H1 (cell line): ENCODE measurements at regions not wholly inside any gene's neighbourhood (a gene's known extent, or its start where the extent isn't known, plus 50 kb on each side); places are given as distances from the start of the nearest gene placed in this dataset.

Experiments
- CTCF ChIA-PET: fragments of 300-600 bp; sonication (Branson Sonifier 250); formaldehyde crosslinking; loops from one replicate; lab custom pipeline; 2021; ENCODE audit not compliant: partially characterized antibody; lab: Charles Lee
- POLR2A ChIA-PET: fragments of 300-600 bp; sonication (Branson Sonifier 250); formaldehyde crosslinking; loops from one replicate; lab custom pipeline; 2021; ENCODE audit warnings: inconsistent platforms; ENCODE audit not compliant: partially characterized antibody; lab: Charles Lee
- DNase-seq, 2 experiments: peaks; one replicate each; pipeline versions ENCODE4 v3.0.0 to v3.0.0-alpha.2; 2010 to 2022; ENCODE audit warnings: low spot score in 2 of 2, low read depth in 1 of 2, mixed read lengths in 1 of 2
- FAIRE-seq: peaks from 2 replicates; lab custom pipeline; 2011; peaks lifted over from hg19 to GRCh38; lab: Jason Lieb, UNC
- H2AFZ ChIP-seq: 2 replicates; pipeline ENCODE4 v1.8.1; 2012; ENCODE audit warnings: low read length, inconsistent platforms
- H2AK5ac ChIP-seq: 2 replicates; pipeline ENCODE4 v1.6.1; 2013; ENCODE audit warnings: low read depth, low read length
- H2BK120ac ChIP-seq: replicated peaks from 2 replicates; pipeline ENCODE3; 2013; ENCODE audit warnings: low read depth, low read length, inconsistent platforms
- H2BK12ac ChIP-seq: 2 replicates; pipeline ENCODE4 v1.6.1; 2013; ENCODE audit warnings: low read depth, low read length
- H2BK15ac ChIP-seq: 2 replicates; pipeline ENCODE4 v1.6.1; 2013; ENCODE audit warnings: low read length
- H2BK20ac ChIP-seq: 2 replicates; pipeline ENCODE4 v1.6.1; 2013; ENCODE audit warnings: low read length
- H2BK5ac ChIP-seq: 2 replicates; pipeline ENCODE4 v1.6.1; 2013; ENCODE audit warnings: low read depth, low read length
- H3K14ac ChIP-seq: 2 replicates; pipeline ENCODE4 v1.6.1; 2013; ENCODE audit warnings: inconsistent platforms; ENCODE audit not compliant: insufficient read length
- H3K18ac ChIP-seq: 2 replicates; pipeline ENCODE4 v1.6.1; 2013; ENCODE audit warnings: low read length; ENCODE audit errors: extremely low read depth
- H3K23ac ChIP-seq: 2 replicates; pipeline ENCODE4 v1.6.1; 2013; ENCODE audit warnings: inconsistent platforms; ENCODE audit not compliant: insufficient read length
- H3K23me2 ChIP-seq: 2 replicates; pipeline ENCODE4 v1.6.1; 2013; ENCODE audit warnings: low read depth, low read length
- H3K27ac ChIP-seq: 2 replicates; pipeline ENCODE4 v1.6.1; 2011; ENCODE audit warnings: low read depth, low read length, inconsistent platforms
- H3K27me3 ChIP-seq, 4 experiments: replicated peaks in 1 of 4; 1 replicate in 1 of 4; 2 replicates in 3 of 4; pipeline versions ENCODE4 v1.6.1 to v1.8.1; 2011 to 2013; ENCODE audit warnings: low read length in 3 of 4, mild to moderate bottlenecking in 3 of 4, inconsistent platforms in 2 of 4, mixed read lengths in 2 of 4, moderate library complexity in 1 of 4; ENCODE audit not compliant: control insufficient read depth in 3 of 4, insufficient read depth in 3 of 4; ENCODE audit errors: extremely low read depth in 1 of 4
- H3K36me3 ChIP-seq, 4 experiments: 2 replicates each; pipeline versions ENCODE4 v1.6.1 to v1.8.1; 2011 to 2013; ENCODE audit warnings: mild to moderate bottlenecking in 4 of 4, low read length in 3 of 4, moderate library complexity in 2 of 4, control low read depth in 1 of 4, inconsistent platforms in 1 of 4; ENCODE audit not compliant: insufficient read depth in 4 of 4, control insufficient read depth in 2 of 4
- H3K4ac ChIP-seq: replicated peaks from 2 replicates; pipeline ENCODE3; 2013; ENCODE audit warnings: low read length, low read depth, mixed read lengths, inconsistent platforms; ENCODE audit not compliant: insufficient read length
- H3K4me1 ChIP-seq, 4 experiments: replicated peaks in 1 of 4; 1 replicate in 1 of 4; 2 replicates in 3 of 4; pipeline versions ENCODE4 v1.6.1 to v1.8.1; 2011 to 2013; ENCODE audit warnings: low read length in 3 of 4, inconsistent platforms in 2 of 4, mixed read lengths in 1 of 4; ENCODE audit not compliant: insufficient read depth in 4 of 4, control insufficient read depth in 3 of 4
- H3K4me2 ChIP-seq, 2 experiments: 2 replicates each; pipeline versions ENCODE4 v1.6.1 to v1.8.1; 2011 to 2013; ENCODE audit warnings: low read depth in 2 of 2, low read length in 2 of 2, control low read depth in 1 of 2, inconsistent platforms in 1 of 2, mild to moderate bottlenecking in 1 of 2; ENCODE audit not compliant: insufficient read depth in 1 of 2
- H3K4me3 ChIP-seq, 4 experiments: fragments of 200-600, 300-600 bp in 1 of 4; sonication (generic), shearing (Covaris generic), sonication (Bioruptor Twin) in 1 of 4; 2 replicates each; pipeline versions ENCODE4 v1.5.1 to v1.8.1; 2011 to 2016; ENCODE audit warnings: low read length in 4 of 4, low read depth in 3 of 4, control low read depth in 2 of 4, inconsistent platforms in 2 of 4, mild to moderate bottlenecking in 2 of 4, mixed read lengths in 1 of 4, moderate library complexity in 1 of 4; ENCODE audit not compliant: insufficient read depth in 2 of 4; ENCODE audit errors: extremely low read depth in 1 of 4
- H3K56ac ChIP-seq: replicated peaks from 2 replicates; pipeline ENCODE3; 2013; ENCODE audit warnings: low read depth, mild to moderate bottlenecking, mixed read lengths, low read length, inconsistent platforms; ENCODE audit not compliant: insufficient read length
- H3K79me1 ChIP-seq: 2 replicates; pipeline ENCODE4 v1.6.1; 2013; ENCODE audit warnings: low read depth, low read length, control low read depth
- H3K79me2 ChIP-seq, 2 experiments: 2 replicates each; pipeline versions ENCODE4 v1.6.1 to v1.8.1; 2012 to 2013; ENCODE audit warnings: low read length in 2 of 2, mild to moderate bottlenecking in 2 of 2, inconsistent platforms in 1 of 2; ENCODE audit not compliant: insufficient read depth in 2 of 2, control insufficient read depth in 1 of 2
- H3K9ac ChIP-seq, 4 experiments: replicated peaks in 1 of 4; 1 replicate in 1 of 4; 2 replicates in 3 of 4; pipeline versions ENCODE4 v1.6.1 to v1.8.1; 2011 to 2013; ENCODE audit warnings: low read depth in 3 of 4, low read length in 3 of 4, control low read depth in 2 of 4, mild to moderate bottlenecking in 2 of 4, moderate library complexity in 2 of 4, inconsistent platforms in 1 of 4; ENCODE audit errors: extremely low read depth in 1 of 4
- H3K9me3 ChIP-seq, 2 experiments: 2 replicates each; pipeline versions ENCODE4 v1.6.1 to v1.8.1; 2012 to 2013; ENCODE audit warnings: mild to moderate bottlenecking in 2 of 2, moderate library complexity in 2 of 2, control low read depth in 1 of 2, inconsistent platforms in 1 of 2, low read depth in 1 of 2, low read length in 1 of 2, mixed read lengths in 1 of 2; ENCODE audit not compliant: insufficient read depth in 2 of 2
- H4K20me1 ChIP-seq, 2 experiments: replicated peaks in 1 of 2; 2 replicates each; pipeline versions ENCODE3 to v1.8.1; 2011 to 2013; ENCODE audit warnings: inconsistent platforms in 2 of 2, low read length in 2 of 2, mild to moderate bottlenecking in 1 of 2; ENCODE audit not compliant: insufficient read depth in 2 of 2, control insufficient read depth in 1 of 2
- H4K5ac ChIP-seq: 2 replicates; pipeline ENCODE4 v1.6.1; 2013; ENCODE audit warnings: low read length, low read depth, mixed read lengths, inconsistent platforms; ENCODE audit not compliant: insufficient read length
- H4K8ac ChIP-seq: 2 replicates; pipeline ENCODE4 v1.8.0; 2013; ENCODE audit warnings: mild to moderate bottlenecking, moderate library complexity, low read length, inconsistent platforms; ENCODE audit not compliant: insufficient read depth; ENCODE audit errors: extremely low read depth
- H4K91ac ChIP-seq: replicated peaks from 2 replicates; pipeline ENCODE3; 2013; ENCODE audit warnings: low read length, mixed read lengths, inconsistent platforms; ENCODE audit not compliant: insufficient read length
- CHD2 ChIP-seq: IDR thresholded peaks from 2 replicates; pipeline ENCODE4 v1.6.1; 2012; ENCODE audit warnings: low read length, improper control_type of control experiment
- EGR1 ChIP-seq: IDR thresholded peaks from 2 replicates; pipeline ENCODE4 v1.6.1; 2011; ENCODE audit warnings: low read depth, low read length, borderline replicate concordance
- JUN ChIP-seq: IDR thresholded peaks from 2 replicates; pipeline ENCODE4 v1.6.1; 2011; ENCODE audit warnings: low read depth, mild to moderate bottlenecking, improper control_type of control experiment, low read length
- KDM5A ChIP-seq: fragments of 200-600 bp; IDR thresholded peaks from 2 replicates; pipeline ENCODE4 v1.7.1; 2012; ENCODE audit warnings: mild to moderate bottlenecking, low read length, inconsistent platforms, mixed read lengths
- POU5F1 ChIP-seq: IDR thresholded peaks from 2 replicates; pipeline ENCODE4 v1.6.1; 2011; ENCODE audit warnings: low read depth, mild to moderate bottlenecking, low read length, moderate library complexity
- RBBP5 ChIP-seq: IDR thresholded peaks from 2 replicates; pipeline ENCODE4 v1.7.1; 2012; ENCODE audit warnings: low read depth, mild to moderate bottlenecking, inconsistent platforms, low read length, moderate library complexity, borderline replicate concordance
- SIX5 ChIP-seq: IDR thresholded peaks from 2 replicates; pipeline ENCODE4 v1.6.1; 2011; ENCODE audit warnings: mild to moderate bottlenecking, low read depth, low read length
- SP1 ChIP-seq: IDR thresholded peaks from 2 replicates; pipeline ENCODE4 v1.6.1; 2011; ENCODE audit warnings: low read depth, low read length
- SRF ChIP-seq: IDR thresholded peaks from 2 replicates; pipeline ENCODE4 v1.6.1; 2011; ENCODE audit warnings: mild to moderate bottlenecking, low read depth, low read length, moderate library complexity
- ZNF274 ChIP-seq: IDR thresholded peaks from 2 replicates; pipeline ENCODE4 v1.7.0; 2012; ENCODE audit warnings: low read length, borderline replicate concordance; ENCODE audit errors: extremely low read depth
- WGBS, 2 experiments: shearing (Covaris generic) in 1 of 2; methylation state at CpG; one replicate each; pipeline versions ENCODE4 v1.1.6 to v1.1.7; 2013 to 2015; ENCODE audit warnings: low lambda C conversion rate in 2 of 2, mixed read lengths in 2 of 2, inconsistent platforms in 1 of 2, low coverage in 1 of 2, missing lambda C conversion rate in 1 of 2; ENCODE audit not compliant: insufficient replicate concordance in 2 of 2, insufficient coverage in 1 of 2, insufficient read length in 1 of 2; ENCODE audit errors: extremely low coverage in 1 of 2, missing lambda C conversion rate in 1 of 2; 5-methylcytosine and 5-hydroxymethylcytosine counted together

GRCh38 chr14:37901978-37902377 is 305.7 kb upstream of the SSTR1 start:
- 83% methylated on average over 6 of the region's 6 CpGs; no CpG with 5 or more reads in 1 of the 2 experiments for WGBS, 2 experiments
- no peak overlapping the region for H2BK12ac ChIP-seq
- no peak overlapping the region for H3K14ac ChIP-seq
- H3K4me3 ChIP-seq = no peak overlapping the region
- H3K27ac ChIP-seq = no peak overlapping the region
- H3K4ac ChIP-seq = no peak overlapping the region
- H2BK120ac ChIP-seq = no peak overlapping the region
- no peak overlapping the region for H4K91ac ChIP-seq
- POLR2A ChIA-PET = interaction anchor here (3.9 to 7.0 kb wide), 3 partner anchors 296 to 305 kb away, joined by 19 to 53 read pairs (median 31); partner anchors contain the start of gene SSTR1
- FAIRE-seq (no peak), DNase-seq (no peak)
- no peaks in the 10 kb centered on the region for H3K23me2 ChIP-seq
- no peak overlapping the region for H2AFZ ChIP-seq
- H4K8ac ChIP-seq = no peak overlapping the region
- H3K79me2 ChIP-seq = no peaks in the 10 kb centered on the region
- no peak overlapping the region for H2BK5ac ChIP-seq
- no peak overlapping the region for H2AK5ac ChIP-seq
- CTCF ChIA-PET = interaction anchor here (1.0 to 3.1 kb wide), 11 partner anchors 9 to 803 kb away, joined by 3 to 10 read pairs (median 4); partner anchors contain the start of gene CLEC14A
- no peak overlapping the region for H2BK15ac ChIP-seq
- no peaks in the 10 kb centered on the region for H3K79me1 ChIP-seq
- peaks cover 0 to 2% (median 0%) of the 10 kb centered on the region in 4 experiments; a peak in 1 of 7 replicates for H3K4me1 ChIP-seq
- H4K20me1 ChIP-seq = no peaks in the 10 kb centered on the region
- H3K56ac ChIP-seq = no peak overlapping the region
- H2BK20ac ChIP-seq = no peak overlapping the region
- H3K36me3 ChIP-seq = no peaks in the 10 kb centered on the region
- H3K9ac ChIP-seq = no peak overlapping the region
- H3K4me2 ChIP-seq = no peak overlapping the region
- no peak overlapping the region for H3K23ac ChIP-seq
- no peaks in the 10 kb centered on the region; a peak in 1 of 4 replicates for H3K9me3 ChIP-seq
- H3K18ac ChIP-seq = no peak overlapping the region
- peaks cover 0 to 5% (median under 1%) of the 10 kb centered on the region in 4 experiments; a peak in 2 of 7 replicates for H3K27me3 ChIP-seq
- no peak overlapping the region for H4K5ac ChIP-seq
- no peak for TF ChIP-seq SP1
- TF ChIP-seq CHD2 = no peak
- TF ChIP-seq SIX5 = no peak
- TF ChIP-seq JUN = no peak
- TF ChIP-seq KDM5A = no peak
- no peak for TF ChIP-seq EGR1
- no peak for TF ChIP-seq POU5F1
- TF ChIP-seq ZNF274 = no peak
- TF ChIP-seq SRF = no peak
- no peak for TF ChIP-seq RBBP5
